LHCN-M2 (cell line): ENCODE measurements at regions not wholly inside any gene's neighbourhood (a gene's known extent, or its start where the extent isn't known, plus 50 kb on each side); places are given as distances from the start of the nearest gene placed in this dataset.
"Not testable (repeated sequence)": the region's sequence is repeated elsewhere in the genome, so short reads cannot be mapped to it uniquely, and the experiment has no call there.

Experiments used
- DNase-seq: peaks from one replicate; pipeline ENCODE4 v3.0.0-alpha.2; 2012; ENCODE audit warnings: low read depth

DNA sequence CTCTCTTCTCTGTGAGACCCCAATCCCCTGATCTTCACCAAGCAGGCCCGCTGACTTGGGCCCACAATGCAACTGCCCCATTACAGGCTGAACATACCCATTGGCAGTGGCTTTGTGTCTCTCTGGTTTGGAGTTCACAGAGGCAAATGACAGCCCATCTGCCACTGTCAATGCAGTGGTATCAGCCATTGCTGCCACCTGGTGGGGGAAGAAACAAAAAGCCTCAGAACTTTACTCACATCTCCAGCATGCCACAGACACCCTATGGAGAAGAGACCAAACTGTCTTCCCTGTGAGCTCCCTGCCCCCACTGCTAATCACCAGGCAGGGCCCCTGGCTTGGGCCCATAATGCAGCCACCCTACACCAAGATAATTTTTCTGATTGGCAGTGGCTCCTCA lies 729.3 kb upstream of the ACTRT1 start:
- DNase-seq: no peak

DNA sequence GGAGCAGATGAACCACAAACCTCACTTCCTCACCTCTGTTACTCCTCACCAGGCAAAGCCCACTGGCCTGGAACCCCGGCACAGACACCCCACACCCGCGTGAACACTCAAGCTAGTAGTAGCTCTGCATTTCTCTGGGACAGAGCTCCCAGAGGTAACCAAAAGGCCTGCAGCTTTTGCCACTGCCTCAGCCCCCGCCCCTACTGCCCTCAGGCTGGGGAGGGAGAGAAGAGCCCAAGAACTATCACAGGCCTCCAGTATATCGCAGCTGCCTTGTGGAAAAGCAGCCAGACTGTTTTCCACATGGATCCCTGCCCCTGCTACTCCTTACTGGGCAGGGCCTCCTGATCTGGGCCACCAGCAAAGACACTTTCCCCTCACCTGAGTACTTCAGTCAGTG lies 728.7 kb upstream of the ACTRT1 start:
- no peak for DNase-seq

DNA sequence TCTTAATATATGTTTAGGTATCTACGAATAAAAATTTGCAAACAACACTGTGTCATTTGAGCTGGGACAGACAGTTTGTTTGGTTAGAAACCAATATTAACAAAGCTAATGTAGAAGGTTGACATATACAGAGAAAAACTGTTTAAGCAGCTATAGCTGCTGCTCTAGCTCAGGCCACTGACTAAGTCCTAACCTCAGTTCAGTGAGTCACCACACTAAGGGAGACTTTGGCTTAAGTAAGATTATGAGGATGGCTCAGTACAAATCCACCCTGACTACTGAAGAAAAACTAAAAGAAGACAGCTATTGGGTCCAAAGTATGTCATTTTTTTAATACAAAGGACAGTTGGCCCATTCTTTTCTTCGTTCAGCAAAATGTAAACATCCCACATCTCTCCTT lies 717.3 kb upstream of the ACTRT1 start:
- DNase-seq: no peak

DNA sequence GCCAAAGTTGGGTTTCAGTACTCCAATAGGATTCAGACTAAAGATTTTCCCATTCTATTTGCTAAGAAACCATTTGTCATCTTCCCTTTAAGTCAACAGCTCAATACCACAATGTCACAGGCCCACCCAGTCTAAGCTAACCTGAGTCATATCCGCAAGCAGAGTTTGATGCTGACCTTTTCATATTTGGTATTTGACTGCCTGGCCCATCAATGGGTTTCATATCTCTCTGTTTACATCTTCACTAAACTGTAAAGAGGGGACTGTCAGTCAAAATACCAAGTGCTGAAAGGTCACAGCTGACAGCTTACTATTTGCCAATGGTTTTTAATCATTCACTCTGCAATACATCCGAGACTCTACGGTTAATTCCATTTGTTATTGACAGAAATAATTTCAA lies 707.5 kb upstream of the ACTRT1 start:
- DNase-seq: no peak

DNA sequence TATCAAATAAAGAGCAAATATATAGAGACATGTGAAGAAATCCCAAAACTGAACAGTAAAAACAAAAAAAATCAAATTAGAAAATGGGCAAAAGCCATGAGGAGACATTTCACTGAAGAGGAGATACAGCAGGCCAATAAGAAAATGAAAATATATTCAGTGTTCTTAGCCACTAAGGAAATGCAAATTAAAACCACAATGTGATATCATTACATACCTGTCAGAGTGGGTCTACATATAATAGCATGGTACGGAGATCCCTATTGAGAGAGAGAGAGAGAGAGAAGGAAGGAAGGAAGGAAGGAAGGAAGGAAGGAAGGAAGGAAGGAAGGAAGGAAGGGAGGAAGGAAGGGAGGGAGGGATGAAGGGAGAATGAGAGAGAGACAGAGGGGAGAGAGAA lies 707.0 kb upstream of the ACTRT1 start:
- DNase-seq: no peak

DNA sequence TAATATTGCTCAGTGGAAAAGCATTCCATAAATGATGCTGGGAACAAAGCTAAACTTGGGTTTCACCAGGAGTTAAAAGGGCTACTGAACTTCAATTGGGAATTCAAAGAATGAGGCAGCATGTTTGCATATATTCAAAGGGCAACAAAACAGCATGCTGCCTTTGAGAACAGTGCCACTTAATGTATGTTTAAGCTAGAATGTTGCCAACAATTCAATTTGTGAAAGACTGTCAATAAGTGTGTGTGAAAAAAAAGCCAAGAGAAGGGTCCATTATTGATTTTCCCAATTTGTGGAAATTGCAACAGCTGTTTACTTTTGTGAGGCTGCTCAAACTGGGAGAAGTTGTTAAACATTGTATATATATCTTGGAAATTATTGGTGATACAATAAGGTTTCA lies 701.9 kb upstream of the ACTRT1 start:
- no peak for DNase-seq

DNA sequence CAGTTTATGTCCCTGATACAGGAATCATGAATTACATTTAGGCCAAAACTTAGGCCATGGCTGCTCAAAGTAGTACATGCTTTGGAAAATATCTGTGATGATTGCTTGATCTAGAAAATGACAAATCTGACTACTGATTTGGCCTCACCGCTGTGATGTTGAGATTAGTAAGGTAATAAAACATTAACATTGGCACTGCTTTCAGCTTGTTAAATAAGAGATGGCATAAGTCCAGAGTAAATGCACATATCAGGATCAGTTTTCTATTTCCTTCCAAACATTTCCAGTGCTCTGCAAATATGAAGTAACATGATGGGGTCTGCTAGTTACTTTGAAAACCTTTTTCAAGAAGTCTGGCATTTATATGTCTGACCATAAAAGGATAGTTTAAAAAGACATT lies 687.3 kb upstream of the ACTRT1 start:
- DNase-seq: no peak

DNA sequence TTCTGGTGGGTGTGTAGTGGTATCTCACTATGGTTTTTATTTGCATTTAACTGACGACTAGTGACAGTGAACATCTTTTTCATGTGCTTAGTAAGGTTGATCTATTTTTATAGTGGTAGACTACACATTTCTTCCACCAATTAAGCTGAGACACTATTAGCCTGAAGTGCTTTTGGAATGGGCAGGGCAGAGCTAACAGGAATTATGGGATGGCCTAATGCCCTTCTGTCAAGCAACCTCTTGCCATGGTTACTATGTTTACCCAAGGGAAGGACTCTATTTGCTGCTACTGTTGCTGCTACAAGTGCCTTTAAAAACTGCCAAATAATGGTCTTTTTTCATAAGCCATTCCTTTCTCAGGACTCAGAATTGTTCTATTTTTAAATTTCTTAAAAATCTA lies 676.7 kb upstream of the ACTRT1 start:
- DNase-seq: no peak

DNA sequence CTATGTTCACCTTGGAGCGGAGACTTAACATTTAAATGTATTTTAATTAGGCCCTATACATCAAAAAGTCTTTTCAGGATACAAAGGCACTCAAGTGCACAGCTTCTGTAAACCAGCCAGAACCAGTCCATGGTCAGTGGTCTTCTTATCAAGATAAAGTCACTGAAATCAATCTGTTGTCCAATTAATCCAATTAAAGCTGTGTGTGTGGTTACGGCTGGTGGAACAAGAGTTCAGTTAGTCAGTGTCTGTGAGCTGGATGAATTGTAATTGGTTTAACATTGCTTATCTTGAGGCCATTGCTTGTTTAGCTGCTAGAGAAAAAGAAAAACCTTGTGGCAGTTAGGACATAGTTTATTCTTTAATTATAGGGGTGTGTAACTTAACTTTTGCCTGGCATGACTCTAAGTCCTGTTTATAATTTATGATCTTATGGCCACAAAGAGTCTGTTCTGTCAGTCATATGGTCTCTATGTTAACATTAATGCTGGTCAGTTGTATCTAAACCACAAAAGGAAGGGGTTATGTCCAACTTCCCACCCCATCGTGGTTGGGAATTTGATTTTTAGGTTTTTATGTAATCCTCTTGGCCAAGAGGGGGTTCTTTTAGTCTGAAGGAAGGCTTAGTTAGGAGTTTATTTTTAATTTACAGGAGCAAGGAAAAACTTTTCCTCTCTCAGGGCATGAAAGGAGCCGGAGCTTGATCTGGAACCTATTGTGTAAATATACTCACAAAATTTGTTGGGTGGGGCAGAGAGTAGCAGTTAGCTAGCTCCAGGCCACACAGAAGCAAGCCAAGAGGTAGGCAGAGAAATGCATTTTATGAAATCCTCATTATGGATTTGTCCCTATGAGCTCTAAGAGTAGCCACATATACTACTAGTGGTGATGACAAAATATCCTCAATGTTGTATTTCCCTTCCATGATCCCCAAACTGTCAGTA lies 665.7 kb upstream of the ACTRT1 start:
- DNase-seq: no peak

DNA sequence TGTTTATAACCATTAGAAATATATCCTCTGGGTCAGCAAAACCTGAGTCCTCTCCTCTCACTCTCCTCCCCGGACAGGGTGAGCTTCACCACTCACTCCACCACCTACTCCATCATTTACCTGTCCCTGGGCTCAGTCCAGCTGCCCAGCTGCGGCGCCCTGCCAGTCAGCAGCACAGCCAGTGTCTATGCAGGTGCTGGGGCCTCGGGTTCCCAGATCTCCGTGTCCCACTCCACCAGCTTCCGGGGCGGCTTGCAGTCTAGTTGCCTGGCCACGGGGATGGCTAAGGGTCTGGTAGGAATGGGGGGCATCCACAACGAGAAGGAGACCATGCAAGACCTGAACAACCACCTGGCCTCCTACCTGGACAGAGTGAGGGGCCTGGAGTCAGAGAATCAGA lies 662.2 kb upstream of the ACTRT1 start:
- DNase-seq: no peak

DNA sequence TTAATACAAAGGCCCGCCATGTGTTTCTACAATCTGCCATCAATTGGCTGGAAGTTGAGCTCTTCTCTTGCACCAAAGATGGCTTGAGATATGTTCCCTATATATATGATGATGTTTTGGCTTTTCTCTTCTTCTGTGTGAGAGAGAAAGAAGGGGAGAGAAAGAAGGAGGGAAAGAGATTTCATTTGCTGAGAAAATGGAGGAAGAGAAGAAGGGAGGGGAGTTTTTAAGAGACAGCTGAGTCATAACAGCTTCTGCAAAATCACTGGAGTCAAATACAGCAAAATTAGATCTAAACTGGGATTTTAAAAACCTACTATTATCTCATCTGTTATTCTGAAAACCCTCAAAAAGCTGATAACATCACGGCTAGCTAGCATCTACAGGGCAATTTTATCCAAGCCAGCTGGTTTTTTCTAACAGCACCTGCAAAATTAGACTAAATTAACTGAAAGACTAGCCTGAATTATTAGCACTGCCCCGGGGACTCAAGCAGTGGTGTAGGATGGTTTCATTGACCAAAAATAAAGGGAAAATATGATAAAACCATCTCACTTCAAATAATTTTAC lies 647.6 kb upstream of the ACTRT1 start:
- DNase-seq: no peak

DNA sequence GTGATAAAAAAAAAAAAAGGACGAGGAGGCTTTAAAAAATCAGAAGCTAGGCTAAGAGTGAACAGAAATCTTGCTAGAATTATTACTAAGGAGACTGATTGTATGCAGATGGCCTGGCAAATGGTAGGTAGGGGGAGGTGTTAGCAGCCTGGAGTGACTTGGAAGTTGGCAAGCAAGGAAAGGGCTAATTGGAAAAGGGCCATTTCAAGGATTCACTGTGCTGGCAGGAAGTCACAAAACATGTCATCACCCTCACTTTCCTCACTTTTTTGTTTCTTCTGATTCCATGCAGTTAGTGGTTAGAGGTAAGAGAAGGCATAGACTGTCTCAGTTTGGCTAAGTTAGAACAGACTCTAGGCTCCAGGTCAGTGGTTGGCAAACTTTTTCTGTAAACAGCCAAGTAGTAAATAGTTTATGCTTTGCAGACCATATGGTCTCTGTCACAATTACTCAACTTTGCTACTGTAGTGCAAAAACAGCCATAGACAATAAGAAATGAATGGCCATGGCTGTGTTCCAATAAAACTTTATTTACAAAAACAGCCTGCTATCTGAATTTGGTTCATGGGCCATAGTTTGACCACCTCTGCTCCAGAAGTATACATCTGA lies 646.5 kb upstream of the ACTRT1 start:
- no peak for DNase-seq

DNA sequence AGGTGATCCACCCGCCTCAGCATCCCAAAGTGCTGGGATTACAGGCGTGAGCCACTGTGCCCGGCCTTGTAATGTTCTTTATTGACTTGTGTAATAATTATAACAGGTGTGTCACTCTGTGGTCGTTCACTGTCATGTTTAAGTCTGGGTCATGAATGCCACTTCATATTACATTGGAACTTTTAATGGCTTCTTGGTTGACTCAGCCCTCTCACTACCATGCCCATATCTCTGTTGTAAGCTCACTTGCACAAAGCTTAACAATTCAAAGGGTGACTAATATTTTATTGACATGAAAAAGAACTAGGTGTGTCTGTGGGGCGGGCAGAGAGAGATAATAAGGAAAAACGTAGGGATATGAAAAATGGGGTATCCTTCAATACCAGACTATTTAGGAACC lies 639.7 kb upstream of the ACTRT1 start:
- no peak for DNase-seq

DNA sequence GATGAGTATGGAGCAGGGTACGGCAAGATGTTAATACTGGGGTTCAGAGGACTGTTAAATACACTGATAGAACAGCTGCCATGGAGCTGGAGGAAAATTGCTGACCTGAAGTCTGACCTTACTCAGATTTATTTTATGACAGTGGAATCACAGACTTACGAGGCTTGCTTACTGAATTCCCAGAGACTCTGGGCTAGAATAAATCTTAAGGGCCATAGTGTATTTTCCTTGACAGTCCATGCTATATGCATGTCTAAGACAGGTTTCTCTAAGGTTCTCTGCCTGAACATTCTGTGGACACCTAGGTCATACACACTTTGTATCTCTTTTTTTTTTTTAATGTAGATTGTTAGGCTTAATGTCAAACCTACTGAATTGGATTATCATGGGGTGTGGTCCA lies 633.2 kb upstream of the ACTRT1 start:
- DNase-seq: no peak

DNA sequence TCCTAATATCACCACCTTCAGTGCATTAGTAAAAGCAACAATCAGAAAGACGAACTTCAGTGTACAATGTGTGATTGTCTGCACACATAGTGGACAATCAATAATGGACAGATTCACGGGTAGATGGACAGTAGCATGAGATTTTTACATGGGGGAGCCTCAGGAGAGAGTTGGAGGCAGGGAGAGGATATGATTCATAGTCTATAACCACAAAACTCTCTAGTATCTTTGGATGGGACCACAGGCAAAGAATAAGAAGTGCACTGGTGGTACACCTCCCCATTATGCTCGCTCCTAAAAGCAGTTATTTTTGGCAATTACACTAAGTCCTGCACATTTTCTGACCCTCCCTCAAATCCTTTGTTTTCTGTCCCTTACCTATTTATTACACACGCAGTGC lies 624.4 kb upstream of the ACTRT1 start:
- no peak for DNase-seq

DNA sequence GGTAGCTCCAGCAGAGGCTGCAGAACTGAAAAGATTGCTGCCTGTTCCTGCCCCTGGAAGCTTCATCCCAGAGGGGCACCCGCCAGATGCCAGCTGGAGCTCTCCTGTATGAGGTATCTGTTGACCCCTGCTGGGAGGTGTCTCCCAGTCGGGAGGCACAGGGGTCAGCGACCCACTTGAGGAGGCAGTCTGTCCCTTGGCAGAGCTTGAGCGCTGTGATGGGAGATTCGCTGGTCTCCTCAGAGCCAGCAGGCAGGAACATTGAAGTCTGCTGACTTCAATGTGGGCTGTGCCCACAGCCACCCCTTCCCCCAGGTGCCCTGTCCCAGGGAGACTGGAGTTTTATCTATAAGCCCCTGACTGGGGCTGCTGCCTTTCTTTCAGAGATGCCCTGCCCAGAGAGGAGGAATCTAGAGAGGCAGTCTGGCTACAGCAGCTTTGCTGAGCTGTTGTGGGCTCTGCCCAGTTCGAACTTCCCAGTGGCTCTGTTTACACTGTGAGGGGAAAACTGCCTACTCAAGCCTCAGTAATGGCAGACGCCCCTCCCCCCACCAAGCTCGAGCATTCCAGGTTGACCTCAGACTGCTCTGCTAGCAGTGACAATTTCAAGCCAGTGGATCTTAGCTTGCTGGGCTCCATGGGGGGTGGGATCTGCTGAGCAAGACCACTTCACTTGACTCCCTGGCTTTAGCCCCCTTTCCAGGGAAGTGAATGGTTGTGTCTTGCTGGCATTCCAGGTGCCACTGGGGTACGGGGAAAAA lies 622.3 kb upstream of the ACTRT1 start:
- DNase-seq: not testable (repeated sequence)

DNA sequence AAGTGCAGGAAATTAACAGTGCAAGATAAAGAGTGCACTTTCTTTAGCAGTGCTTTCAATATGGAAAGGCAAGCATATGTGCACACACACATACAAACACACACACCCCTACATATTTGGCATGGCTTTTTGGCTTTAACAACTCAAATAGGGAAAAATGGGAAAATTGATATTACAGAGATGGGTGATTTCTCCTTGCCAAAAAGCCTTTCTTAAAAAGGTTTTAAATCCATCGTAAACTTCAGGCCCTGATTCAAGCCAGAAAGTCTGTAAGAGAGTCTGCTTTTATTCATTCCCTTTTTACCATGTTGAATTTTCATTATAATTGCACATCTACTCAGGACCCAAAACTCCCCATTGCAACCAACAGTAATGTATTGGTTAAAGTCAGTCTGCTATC lies 612.0 kb upstream of the ACTRT1 start:
- DNase-seq: no peak

DNA sequence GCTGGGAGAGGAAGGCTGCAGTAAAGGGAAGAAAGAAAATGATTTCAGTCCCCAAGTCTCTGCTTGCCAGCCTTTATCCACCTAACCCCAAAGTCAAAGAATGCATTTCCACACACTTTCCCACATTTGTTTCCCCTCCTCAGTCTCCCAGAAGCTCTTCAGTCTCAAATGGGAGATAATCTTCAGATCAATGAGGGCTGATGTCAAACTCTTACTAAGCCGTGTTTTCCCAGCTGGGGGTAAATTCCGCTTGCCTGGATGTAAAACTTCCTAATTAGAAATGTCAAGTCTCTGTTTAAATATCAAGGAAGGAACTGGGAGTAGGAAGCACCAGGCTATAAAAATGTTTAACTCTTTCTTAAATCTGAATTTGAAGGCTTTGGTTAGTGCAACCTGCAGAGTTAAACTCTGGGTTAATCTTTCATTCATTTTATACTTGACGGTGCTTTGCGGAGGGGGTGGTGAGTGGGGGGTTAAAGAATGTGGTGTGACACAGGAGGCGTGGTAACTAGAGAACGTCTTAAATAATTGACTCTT lies 601.4 kb upstream of the ACTRT1 start:
- no peak for DNase-seq

DNA sequence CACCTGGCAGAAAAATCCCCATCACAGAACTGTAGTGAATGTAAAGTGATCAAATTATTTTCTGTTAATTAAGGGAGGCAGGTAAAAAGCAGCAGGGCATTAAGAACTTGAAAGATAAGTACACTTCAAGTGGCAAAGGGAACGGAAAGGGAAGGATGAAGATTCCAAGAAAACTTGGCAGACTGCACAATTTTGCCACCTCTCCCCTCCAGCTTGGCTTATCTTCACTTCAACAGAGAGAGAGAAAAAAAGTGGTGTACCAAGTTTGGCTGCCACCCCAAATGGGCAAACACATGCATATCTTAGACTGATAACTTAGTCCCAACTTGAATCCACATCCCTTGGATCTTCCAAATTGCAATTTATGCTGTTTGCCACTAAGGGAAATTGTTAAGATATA lies 598.1 kb upstream of the ACTRT1 start:
- DNase-seq: no peak

DNA sequence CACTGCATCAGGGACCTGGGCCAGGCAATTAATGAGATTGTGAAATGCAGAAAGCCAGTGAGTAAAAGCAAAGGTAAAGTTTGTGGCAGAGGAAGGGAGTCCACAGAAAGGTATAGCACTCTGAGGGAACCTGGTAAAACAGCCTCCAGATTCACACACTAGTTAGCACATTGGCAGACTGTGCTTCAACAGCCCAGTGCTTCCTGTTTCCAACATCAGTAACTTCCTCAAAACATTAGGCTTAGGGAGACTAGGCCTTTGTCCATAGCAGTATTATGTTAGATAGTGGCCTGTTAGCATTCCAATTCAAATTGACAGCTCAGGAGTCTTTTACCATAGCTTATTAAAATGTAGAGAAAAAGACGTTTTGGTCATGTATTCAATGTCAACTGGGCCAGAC lies 582.6 kb upstream of the ACTRT1 start:
- DNase-seq: no peak

DNA sequence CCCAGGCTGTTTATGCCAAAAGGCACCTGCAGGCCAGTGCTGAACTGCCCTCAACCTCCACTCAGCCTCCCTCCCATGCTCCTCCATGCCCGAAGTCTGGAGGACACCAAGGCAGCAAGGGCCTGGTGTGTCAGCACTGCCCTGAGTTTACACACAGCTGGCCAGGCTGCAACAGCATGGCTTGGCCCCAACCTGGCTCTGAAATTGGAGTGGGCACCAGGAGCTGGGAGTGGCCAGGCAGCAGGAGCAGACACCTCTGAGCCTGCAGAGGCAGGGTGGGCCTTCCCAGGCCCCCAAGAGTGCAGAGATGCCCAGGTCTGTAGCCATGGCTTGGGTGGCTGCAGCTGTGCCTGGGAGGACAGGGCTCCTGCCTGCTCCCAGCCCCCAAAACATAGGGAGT lies 571.2 kb upstream of the ACTRT1 start:
- DNase-seq: no peak

DNA sequence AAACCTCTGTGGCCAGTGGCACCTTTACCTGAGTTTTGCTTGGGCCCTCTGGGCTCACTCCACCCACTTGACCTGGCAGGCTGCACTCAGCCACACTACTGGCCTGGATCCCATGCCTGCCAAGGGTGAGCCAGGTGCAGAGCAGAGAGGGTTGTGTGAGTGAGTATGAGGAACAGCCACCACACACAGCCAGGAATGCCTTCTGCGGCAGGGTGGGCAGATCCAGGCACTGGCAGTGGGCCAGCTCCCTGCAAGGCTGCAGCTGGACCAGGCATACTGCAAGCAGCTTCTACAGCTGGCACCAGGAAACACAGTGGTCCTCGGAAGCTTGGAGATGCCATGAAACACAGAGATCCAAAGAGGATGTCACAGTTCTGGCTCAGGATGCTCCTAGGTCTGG lies 570.1 kb upstream of the ACTRT1 start:
- DNase-seq: no peak
